GM21723 (cell line): ENCODE measurements at regions not wholly inside any gene's neighbourhood (a gene's known extent, or its start where the extent isn't known, plus 50 kb on each side); places are given as distances from the start of the nearest gene placed in this dataset.

Experiments
- ATAC-seq: cut with Tn5 transposase; IDR thresholded peaks from one replicate; pipeline ENCODE4 v1.9.1; 2021; ENCODE audit warnings: mild to moderate bottlenecking, moderate library complexity; ENCODE audit not compliant: unreplicated experiment

GRCh38 chr6:150536835-150537234, 62.9 kb upstream of the PLEKHG1 start:
- ATAC-seq: no peak

GRCh38 chr6:150537491-150537890, 62.2 kb upstream of the PLEKHG1 start:
- no peak for ATAC-seq

GRCh38 chr6:150537893-150538292, 61.8 kb upstream of the PLEKHG1 start:
- no peak for ATAC-seq

- ATAC-seq: no peak
Observed at GRCh38 chr6:150539111-150539510, 60.6 kb upstream of the PLEKHG1 start.

GRCh38 chr6:150539568-150539967, 60.1 kb upstream of the PLEKHG1 start:
- ATAC-seq: no peak

- no peak for ATAC-seq
Observed at GRCh38 chr6:150541576-150541975, 58.1 kb upstream of the PLEKHG1 start.

- ATAC-seq: no peak
Observed at GRCh38 chr6:150543178-150543577, 56.5 kb upstream of the PLEKHG1 start.

GRCh38 chr6:150544793-150545192, 54.9 kb upstream of the PLEKHG1 start:
- no peak for ATAC-seq

GRCh38 chr6:150546457-150546856, 53.2 kb upstream of the PLEKHG1 start:
- no peak for ATAC-seq

GRCh38 chr6:150547502-150548222, 52.0 kb upstream of the PLEKHG1 start:
- ATAC-seq: no peak

GRCh38 chr6:150548330-150548729, 51.4 kb upstream of the PLEKHG1 start:
- no peak for ATAC-seq

GRCh38 chr6:150549007-150549406, 50.7 kb upstream of the PLEKHG1 start:
- no peak for ATAC-seq

- ATAC-seq: no peak
Observed at GRCh38 chr6:150549674-150550101, 50.0 kb upstream of the PLEKHG1 start.
